ENCODE measurements at regions not wholly inside any gene's neighbourhood (a gene's known extent, or its start where the extent isn't known, plus 50 kb on each side); places are given as distances from the start of the nearest gene placed in this dataset.

DNA sequence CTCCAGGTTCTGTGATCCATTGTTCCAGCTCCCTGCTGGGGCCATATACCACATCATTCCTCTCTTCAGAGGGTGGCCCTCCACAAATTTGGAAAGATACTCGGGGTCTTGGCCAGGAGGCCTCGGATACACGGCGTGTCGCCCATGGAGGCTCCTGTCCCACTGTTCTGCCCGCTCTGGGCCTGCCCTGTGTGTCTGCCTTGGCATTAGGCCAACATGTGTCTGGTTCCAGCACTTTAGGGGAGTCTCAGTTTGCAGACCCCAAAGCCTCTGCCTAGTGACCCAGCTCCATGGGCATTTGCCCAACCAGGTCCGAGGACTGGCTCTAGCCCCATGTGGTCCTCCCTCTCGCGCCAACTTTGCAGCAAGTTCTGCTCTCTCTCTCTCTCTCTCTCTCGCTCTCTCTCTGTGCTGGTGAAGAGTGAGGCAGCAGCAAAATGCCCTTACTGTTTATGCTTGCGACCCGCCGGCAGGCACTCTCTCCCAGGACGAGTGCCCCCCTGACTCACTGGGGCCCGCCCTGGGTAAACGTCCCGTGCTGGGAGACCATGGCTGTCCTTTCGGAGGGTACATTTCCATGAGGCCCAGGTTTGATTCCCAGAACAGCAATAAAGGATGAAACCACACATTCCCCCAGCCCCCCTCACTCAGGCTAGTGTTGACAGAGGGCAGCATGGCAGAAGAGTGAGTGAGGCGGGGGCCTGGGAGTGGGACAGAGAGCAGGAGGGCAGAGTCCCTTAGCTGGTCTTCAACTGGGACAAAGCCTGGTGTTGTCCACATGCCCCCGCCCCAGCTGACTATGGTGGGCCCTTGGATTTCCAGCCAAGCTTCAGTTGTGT lies 77.9 kb downstream of the ISG20 start:
- H3K4me3 Mint-ChIP-seq (ENCODE audit: low read depth): no peak overlapping the region
- TF ChIP-seq, protein P1, sequence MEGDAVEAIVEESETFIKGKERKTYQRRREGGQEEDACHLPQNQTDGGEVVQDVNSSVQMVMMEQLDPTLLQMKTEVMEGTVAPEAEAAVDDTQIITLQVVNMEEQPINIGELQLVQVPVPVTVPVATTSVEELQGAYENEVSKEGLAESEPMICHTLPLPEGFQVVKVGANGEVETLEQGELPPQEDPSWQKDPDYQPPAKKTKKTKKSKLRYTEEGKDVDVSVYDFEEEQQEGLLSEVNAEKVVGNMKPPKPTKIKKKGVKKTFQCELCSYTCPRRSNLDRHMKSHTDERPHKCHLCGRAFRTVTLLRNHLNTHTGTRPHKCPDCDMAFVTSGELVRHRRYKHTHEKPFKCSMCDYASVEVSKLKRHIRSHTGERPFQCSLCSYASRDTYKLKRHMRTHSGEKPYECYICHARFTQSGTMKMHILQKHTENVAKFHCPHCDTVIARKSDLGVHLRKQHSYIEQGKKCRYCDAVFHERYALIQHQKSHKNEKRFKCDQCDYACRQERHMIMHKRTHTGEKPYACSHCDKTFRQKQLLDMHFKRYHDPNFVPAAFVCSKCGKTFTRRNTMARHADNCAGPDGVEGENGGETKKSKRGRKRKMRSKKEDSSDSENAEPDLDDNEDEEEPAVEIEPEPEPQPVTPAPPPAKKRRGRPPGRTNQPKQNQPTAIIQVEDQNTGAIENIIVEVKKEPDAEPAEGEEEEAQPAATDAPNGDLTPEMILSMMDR (IDR thresholded peaks at IDR 0.05; ENCODE audit: unreplicated experiment): no peak
- no peaks in the 10 kb centered on the region for H3K9me3 Mint-ChIP-seq (ENCODE audit: low read depth)
- no peaks in the 10 kb centered on the region for H3K36me3 Mint-ChIP-seq (ENCODE audit: insufficient read depth)
- no peak for DNase-seq (ENCODE audit: low spot score, unreplicated experiment)
- H3K27ac Mint-ChIP-seq: no peak overlapping the region
- peaks cover 4% of the 10 kb centered on the region for H3K4me1 Mint-ChIP-seq (ENCODE audit: low read depth)
- H3K27me3 Mint-ChIP-seq: peaks cover 26% of the 10 kb centered on the region

DNA sequence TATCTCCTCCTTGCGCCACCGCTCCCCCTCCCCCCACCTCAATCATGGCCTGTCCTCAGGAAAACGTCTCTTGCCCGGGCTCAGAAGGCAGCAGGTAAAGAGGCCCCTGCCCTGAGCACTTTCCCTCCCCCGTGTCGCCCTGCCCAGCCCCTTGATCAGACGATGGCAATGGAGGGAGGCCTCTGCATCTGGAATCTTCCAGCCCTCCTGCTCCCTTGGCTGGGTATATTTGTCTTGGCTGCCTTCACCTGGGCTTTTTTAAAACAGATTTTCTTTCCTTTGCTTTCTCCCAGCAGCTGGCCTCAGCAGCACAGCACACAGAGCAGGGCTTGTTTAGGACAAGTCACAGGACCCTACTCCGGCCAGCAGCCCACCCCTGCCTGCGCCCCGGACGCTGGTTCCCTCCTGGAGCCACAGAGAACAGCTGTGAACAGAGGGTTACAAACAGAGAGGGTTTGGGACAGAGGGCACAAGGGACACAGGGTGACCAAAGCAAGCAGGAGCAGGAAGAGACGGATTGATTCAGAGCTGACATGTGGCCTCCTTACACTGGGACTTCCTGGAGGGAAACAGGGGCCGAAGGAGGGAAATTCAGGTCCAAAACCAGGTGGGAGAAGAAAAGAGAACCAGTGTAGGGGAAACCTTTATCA lies 78.7 kb downstream of the ISG20 start:
- peaks cover 23% of the 10 kb centered on the region for H3K27me3 Mint-ChIP-seq
- TF ChIP-seq, protein P1 (IDR thresholded peaks at IDR 0.05; ENCODE audit: unreplicated experiment): no peak
- H3K27ac Mint-ChIP-seq: no peak overlapping the region

DNA sequence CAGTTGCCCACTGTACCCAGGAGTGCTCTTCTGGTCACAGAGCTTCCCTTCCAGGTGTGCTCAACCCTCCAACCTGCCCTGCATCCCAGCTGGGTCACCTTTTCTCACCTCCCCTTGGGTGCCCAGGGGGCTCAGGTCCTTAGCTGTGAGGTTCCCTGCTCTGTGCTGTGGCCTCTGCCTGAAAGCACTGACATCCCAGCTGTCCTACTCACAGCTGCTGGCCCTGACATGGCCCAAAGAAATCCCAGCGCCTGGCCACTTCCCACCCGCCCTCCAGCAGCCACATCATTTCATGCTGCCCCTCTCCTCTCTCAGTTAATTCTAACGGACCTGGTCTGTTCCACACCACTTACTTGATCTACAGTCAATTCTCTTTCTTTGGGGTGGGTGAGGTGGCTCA lies 79.9 kb downstream of the ISG20 start:
- H3K9me3 Mint-ChIP-seq (ENCODE audit: low read depth): peaks cover 4% of the 10 kb centered on the region
- H3K4me1 Mint-ChIP-seq (ENCODE audit: low read depth): peaks cover 4% of the 10 kb centered on the region
- TF ChIP-seq, protein P1 (IDR thresholded peaks at IDR 0.05; ENCODE audit: unreplicated experiment): no peak
- H3K27ac Mint-ChIP-seq: no peak overlapping the region
- no peak for DNase-seq (ENCODE audit: low spot score, unreplicated experiment)
- peaks cover 14% of the 10 kb centered on the region for H3K27me3 Mint-ChIP-seq
- no peaks in the 10 kb centered on the region for H3K36me3 Mint-ChIP-seq (ENCODE audit: insufficient read depth)
- no peak overlapping the region for H3K4me3 Mint-ChIP-seq (ENCODE audit: low read depth)

More for the DNA sequence above, 78.7 kb downstream of the ISG20 start:
- Mint-ChIP-seq H3K4me3 (ENCODE audit: low read depth) (no peak overlapping the region), H3K9me3 (ENCODE audit: low read depth) (no peaks in the 10 kb centered on the region), H3K4me1 (ENCODE audit: low read depth) (peaks cover 4% of the 10 kb centered on the region), H3K36me3 (ENCODE audit: insufficient read depth) (no peaks in the 10 kb centered on the region)
- DNase-seq (ENCODE audit: low spot score, unreplicated experiment): no peak

DNA sequence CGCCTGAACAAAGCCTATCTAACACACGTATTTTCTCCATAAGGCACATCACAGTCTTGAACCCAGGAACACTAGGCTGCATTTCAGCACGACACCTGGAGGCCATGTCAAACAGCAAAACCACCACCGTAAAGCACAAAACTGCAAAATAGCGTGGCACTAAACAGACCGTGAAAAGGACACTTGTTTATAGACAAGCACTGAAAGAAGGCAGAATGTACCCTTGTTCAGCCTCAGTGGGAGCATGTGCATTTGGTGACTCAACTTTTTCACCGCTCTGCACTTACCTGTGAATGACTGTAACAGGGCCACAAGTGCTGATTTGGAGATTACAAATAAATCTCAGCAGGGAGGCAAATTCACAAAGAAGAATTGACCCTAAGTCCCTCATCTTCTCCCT lies 80.8 kb downstream of the ISG20 start:
- no peak for DNase-seq (ENCODE audit: low spot score, unreplicated experiment)
- Mint-ChIP-seq H3K9me3 (ENCODE audit: low read depth) (peaks cover 4% of the 10 kb centered on the region), H3K36me3 (ENCODE audit: insufficient read depth) (no peaks in the 10 kb centered on the region), H3K4me1 (ENCODE audit: low read depth) (peaks cover 3% of the 10 kb centered on the region), H3K27me3 (peaks cover 10% of the 10 kb centered on the region), H3K27ac (no peak overlapping the region), H3K4me3 (ENCODE audit: low read depth) (no peak overlapping the region)
- TF ChIP-seq, protein P1 (IDR thresholded peaks at IDR 0.05; ENCODE audit: unreplicated experiment): no peak

DNA sequence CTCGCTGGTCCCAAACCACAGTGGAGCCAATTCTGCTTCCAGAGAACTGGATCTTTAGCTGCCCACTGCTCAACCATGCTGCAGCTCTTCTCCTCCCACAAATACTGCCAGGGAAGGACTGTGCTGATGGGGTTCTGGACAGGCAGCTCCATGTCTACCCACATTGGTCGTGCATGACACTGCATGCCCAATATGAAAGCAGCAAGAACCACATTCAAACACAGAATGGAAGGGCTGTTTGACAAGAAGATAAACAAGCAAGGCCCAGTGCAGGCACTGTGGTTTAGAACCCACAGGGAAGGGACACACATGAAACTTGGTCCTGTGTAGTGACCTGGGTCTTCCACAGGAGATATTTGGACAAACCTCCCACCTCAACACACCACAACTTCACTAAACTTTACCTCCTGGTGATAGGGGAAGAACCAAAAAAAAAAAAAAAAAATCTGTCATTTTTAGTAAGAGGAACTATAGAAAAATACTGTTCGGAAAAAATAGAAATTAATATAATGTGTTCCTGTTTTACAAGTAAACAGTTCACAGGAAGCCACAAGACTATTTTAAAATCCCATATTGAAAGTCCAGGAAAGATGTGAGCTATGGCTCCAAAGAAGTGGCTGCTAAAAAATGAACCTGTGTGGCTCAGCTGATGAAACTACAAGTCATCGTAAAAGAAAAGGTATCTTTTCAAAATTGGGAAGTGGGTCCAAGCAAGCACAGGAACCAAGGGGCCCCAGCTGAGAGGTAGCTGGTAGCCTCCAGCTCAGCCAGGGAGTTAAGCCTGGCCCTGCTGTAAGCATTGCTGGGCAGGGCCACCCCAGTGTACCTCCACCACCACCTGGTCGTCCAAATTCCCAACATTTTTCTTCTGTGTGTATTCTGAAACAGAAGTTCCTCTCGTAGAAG lies 77.7 kb upstream of the ACAN start:
- Mint-ChIP-seq H3K9me3 (ENCODE audit: low read depth) (peaks cover 4% of the 10 kb centered on the region), H3K36me3 (ENCODE audit: insufficient read depth) (no peaks in the 10 kb centered on the region), H3K4me1 (ENCODE audit: low read depth) (no peaks in the 10 kb centered on the region), H3K27ac (no peak overlapping the region), H3K27me3 (peaks cover 9% of the 10 kb centered on the region), H3K4me3 (ENCODE audit: low read depth) (no peak overlapping the region)
- TF ChIP-seq, protein P1 (IDR thresholded peaks at IDR 0.05; ENCODE audit: unreplicated experiment): no peak
- DNase-seq (ENCODE audit: low spot score, unreplicated experiment): no peak

All from progenitor cell of endocrine pancreas (in vitro differentiated cells).